CD14-positive monocyte (primary cell): ENCODE measurements at regions not wholly inside any gene's neighbourhood (a gene's known extent, or its start where the extent isn't known, plus 50 kb on each side); places are given as distances from the start of the nearest gene placed in this dataset.

Source experiments
- DNase-seq, 3 donors: peaks; one replicate each; pipeline ENCODE4 v3.0.0-alpha.2; 2011 to 2022
- H2AFZ ChIP-seq: 2 replicates; pipeline ENCODE4 v1.6.0; 2012; ENCODE audit warnings: mild to moderate bottlenecking, low read depth, low read length, inconsistent platforms; ENCODE audit not compliant: insufficient read depth, poor library complexity, severe bottlenecking
- H3K27ac ChIP-seq, 2 donors: 1 replicate in 1 of 2; 2 replicates in 1 of 2; pipeline ENCODE4 v1.5.1; 2012 to 2013; ENCODE audit warnings: low read length in 2 of 2, control low read depth in 1 of 2, inconsistent platforms in 1 of 2, low read depth in 1 of 2, mild to moderate bottlenecking in 1 of 2
- H3K27me3 ChIP-seq, 2 donors: one replicate each; pipeline versions ENCODE4 v1.6.0 to v1.6.1; 2011 to 2013; ENCODE audit warnings: low read length in 2 of 2; ENCODE audit not compliant: control insufficient read depth in 2 of 2, insufficient read depth in 2 of 2
- H3K36me3 ChIP-seq, 2 donors: replicated peaks in 1 of 2; 1 replicate in 1 of 2; 2 replicates in 1 of 2; pipeline versions ENCODE4 v1.5.1 to v1.6.1; 2012 to 2013; ENCODE audit warnings: low read length in 2 of 2, control low read depth in 1 of 2, inconsistent platforms in 1 of 2, mild to moderate bottlenecking in 1 of 2; ENCODE audit not compliant: insufficient read depth in 2 of 2, control insufficient read depth in 1 of 2
- H3K4me1 ChIP-seq, 2 donors: 1 replicate in 1 of 2; 2 replicates in 1 of 2; pipeline versions ENCODE4 v1.5.1 to v1.6.1; 2012 to 2013; ENCODE audit warnings: low read length in 2 of 2, control low read depth in 1 of 2, inconsistent platforms in 1 of 2, mild to moderate bottlenecking in 1 of 2, moderate library complexity in 1 of 2; ENCODE audit not compliant: insufficient read depth in 2 of 2, control insufficient read depth in 1 of 2
- H3K4me2 ChIP-seq: replicated peaks from 2 replicates; pipeline ENCODE3; 2012; ENCODE audit warnings: low read length, moderate library complexity, mild to moderate bottlenecking; ENCODE audit not compliant: poor library complexity, severe bottlenecking; ENCODE audit errors: extremely low read depth
- H3K4me3 ChIP-seq, 3 experiments: fragments of 200-600 bp in 1 of 3; sonication (generic) in 1 of 3; replicated peaks in 1 of 3; 1 replicate in 2 of 3; 2 replicates in 1 of 3; pipeline ENCODE4 v1.5.1; 2011 to 2013; ENCODE audit warnings: low read length in 3 of 3, mild to moderate bottlenecking in 3 of 3, control low read depth in 2 of 3, low read depth in 2 of 3, inconsistent platforms in 1 of 3, moderate library complexity in 1 of 3
- H3K79me2 ChIP-seq: 2 replicates; pipeline ENCODE4 v1.6.0; 2012; ENCODE audit warnings: mild to moderate bottlenecking, control low read depth, inconsistent platforms, low read length, moderate library complexity; ENCODE audit not compliant: insufficient read depth
- H3K9ac ChIP-seq: 2 replicates; pipeline ENCODE4 v1.6.0; 2017; ENCODE audit warnings: low read length, mild to moderate bottlenecking; ENCODE audit not compliant: insufficient read depth, poor library complexity, severe bottlenecking
- H3K9me3 ChIP-seq, 2 donors: replicated peaks in 1 of 2; 1 replicate in 1 of 2; 2 replicates in 1 of 2; pipeline versions ENCODE4 v1.5.1 to v1.6.1; 2012 to 2013; ENCODE audit warnings: low read length in 2 of 2, control low read depth in 1 of 2; ENCODE audit not compliant: control insufficient read depth in 1 of 2, insufficient read depth in 1 of 2
- H4K20me1 ChIP-seq: 2 replicates; pipeline ENCODE4 v1.6.0; 2012; ENCODE audit warnings: mild to moderate bottlenecking, low read length, control low read depth, moderate library complexity; ENCODE audit not compliant: insufficient read depth
- H3K27ac Mint-ChIP-seq, 7 donors: one replicate each; pipeline ENCODE4 v1.8.0; 2020; ENCODE audit warnings: mild to moderate bottlenecking in 7 of 7, mixed read lengths in 7 of 7, moderate library complexity in 6 of 7, inconsistent platforms in 2 of 7
- H3K27me3 Mint-ChIP-seq, 3 donors: one replicate each; pipeline ENCODE4 v1.8.0; 2021 to 2022; ENCODE audit warnings: low read depth in 3 of 3, mild to moderate bottlenecking in 3 of 3, mixed read lengths in 3 of 3, moderate library complexity in 3 of 3, inconsistent platforms in 1 of 3
- H3K36me3 Mint-ChIP-seq, 2 donors: one replicate each; pipeline ENCODE4 v1.8.0; 2020; ENCODE audit warnings: mixed read lengths in 2 of 2, inconsistent platforms in 1 of 2, mild to moderate bottlenecking in 1 of 2
- H3K4me1 Mint-ChIP-seq: one replicate; pipeline ENCODE4 v1.8.0; 2020; ENCODE audit warnings: mild to moderate bottlenecking, mixed read lengths
- H3K4me3 Mint-ChIP-seq, 2 donors: one replicate each; pipeline ENCODE4 v1.8.0; 2020; ENCODE audit warnings: mild to moderate bottlenecking in 2 of 2, mixed read lengths in 2 of 2, moderate library complexity in 1 of 2
- H3K9me3 Mint-ChIP-seq, 7 donors: one replicate each; pipeline ENCODE4 v1.8.0; 2020 to 2022; ENCODE audit warnings: mixed read lengths in 7 of 7, mild to moderate bottlenecking in 6 of 7, moderate library complexity in 6 of 7, inconsistent platforms in 2 of 7
- WGBS: methylation state at CpG from one replicate; pipeline ENCODE4 v1.1.5; 2013; ENCODE audit warnings: missing lambda C conversion rate; ENCODE audit not compliant: insufficient coverage; 5-methylcytosine and 5-hydroxymethylcytosine counted together
- intact Hi-C, 2 donors: fragments of 100-400 bp; cut with micrococcal nuclease; formaldehyde crosslinking; loops; one replicate each; pipeline versions ENCODE4 v1.15.0 to v1.15.1; 2023
- TF ChIP-seq, protein P1 (sequence below): fragments of 200-600 bp; IDR thresholded peaks from one replicate; pipeline ENCODE4 v1.8.0; 2022; ENCODE audit warnings: antibody characterized with exemption, mild to moderate bottlenecking

DNA sequence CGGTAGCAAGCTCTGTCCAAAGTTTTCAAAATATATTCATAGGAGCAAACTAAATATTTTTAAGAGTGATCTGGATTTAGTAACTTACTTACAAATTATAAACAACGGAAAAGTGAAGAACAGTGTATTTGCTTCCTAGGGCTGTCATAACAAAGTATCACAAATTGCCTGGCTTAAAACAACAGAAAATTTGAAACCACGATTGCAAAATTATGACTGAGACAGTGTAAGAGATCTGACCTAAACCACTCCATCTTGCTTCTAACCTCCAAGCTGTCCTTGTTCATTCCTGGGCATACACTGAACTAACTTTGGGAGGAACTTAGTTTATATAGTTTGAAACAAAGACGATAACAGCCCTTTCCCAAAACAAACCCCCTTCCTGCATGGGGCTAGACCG lies 202.0 kb upstream of the CDH6 start:
- H3K27ac ChIP-seq: no peak overlapping the region
- H3K4me3 ChIP-seq: no peak overlapping the region
- Mint-ChIP-seq H3K4me1 (no peaks in the 10 kb centered on the region), H3K4me3 (no peak overlapping the region), H3K9me3 (peaks cover 0 to 17% (median 2%) of the 10 kb centered on the region in 7 donors), H3K27me3 (no peaks in the 10 kb centered on the region), H3K36me3 (no peaks in the 10 kb centered on the region), H3K27ac (no peak overlapping the region)
- H4K20me1 ChIP-seq: no peaks in the 10 kb centered on the region
- H2AFZ ChIP-seq: no peak overlapping the region
- no peaks in the 10 kb centered on the region for H3K9me3 ChIP-seq
- no peak overlapping the region for H3K4me2 ChIP-seq
- no peaks in the 10 kb centered on the region for H3K36me3 ChIP-seq
- H3K27me3 ChIP-seq: no peaks in the 10 kb centered on the region
- no peak for DNase-seq
- no peaks in the 10 kb centered on the region for H3K79me2 ChIP-seq
- H3K4me1 ChIP-seq: no peaks in the 10 kb centered on the region
- 80% methylated on average over 1 of the region's 5 CpGs for WGBS
- TF ChIP-seq, protein P1, sequence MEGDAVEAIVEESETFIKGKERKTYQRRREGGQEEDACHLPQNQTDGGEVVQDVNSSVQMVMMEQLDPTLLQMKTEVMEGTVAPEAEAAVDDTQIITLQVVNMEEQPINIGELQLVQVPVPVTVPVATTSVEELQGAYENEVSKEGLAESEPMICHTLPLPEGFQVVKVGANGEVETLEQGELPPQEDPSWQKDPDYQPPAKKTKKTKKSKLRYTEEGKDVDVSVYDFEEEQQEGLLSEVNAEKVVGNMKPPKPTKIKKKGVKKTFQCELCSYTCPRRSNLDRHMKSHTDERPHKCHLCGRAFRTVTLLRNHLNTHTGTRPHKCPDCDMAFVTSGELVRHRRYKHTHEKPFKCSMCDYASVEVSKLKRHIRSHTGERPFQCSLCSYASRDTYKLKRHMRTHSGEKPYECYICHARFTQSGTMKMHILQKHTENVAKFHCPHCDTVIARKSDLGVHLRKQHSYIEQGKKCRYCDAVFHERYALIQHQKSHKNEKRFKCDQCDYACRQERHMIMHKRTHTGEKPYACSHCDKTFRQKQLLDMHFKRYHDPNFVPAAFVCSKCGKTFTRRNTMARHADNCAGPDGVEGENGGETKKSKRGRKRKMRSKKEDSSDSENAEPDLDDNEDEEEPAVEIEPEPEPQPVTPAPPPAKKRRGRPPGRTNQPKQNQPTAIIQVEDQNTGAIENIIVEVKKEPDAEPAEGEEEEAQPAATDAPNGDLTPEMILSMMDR: no peak
- no peak overlapping the region for H3K9ac ChIP-seq
- intact Hi-C loops: no loop called here

DNA sequence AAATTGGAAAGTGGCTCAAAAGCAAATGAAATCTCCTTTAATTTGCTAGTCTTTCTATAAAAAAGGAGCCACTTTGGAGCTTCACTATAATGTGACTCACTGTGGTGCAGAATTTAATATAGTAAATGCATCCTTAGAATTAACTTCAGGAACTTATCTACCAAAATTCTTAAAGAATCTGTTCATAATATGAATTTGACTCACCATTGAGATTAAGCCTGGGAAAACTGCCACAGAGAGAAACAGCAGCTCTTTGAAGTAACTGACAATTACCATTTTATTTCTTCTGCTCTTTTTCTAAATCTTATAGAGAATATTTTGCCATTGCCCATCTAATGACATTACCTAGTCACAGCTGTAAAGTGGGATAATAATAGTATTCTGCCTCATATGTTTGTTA lies 211.9 kb upstream of the CDH6 start:
- Mint-ChIP-seq H3K4me3 (no peak overlapping the region), H3K27ac (no peak overlapping the region), H3K4me1 (no peaks in the 10 kb centered on the region), H3K9me3 (peaks cover 0 to 3% (median 0%) of the 10 kb centered on the region in 7 donors), H3K27me3 (no peaks in the 10 kb centered on the region), H3K36me3 (no peaks in the 10 kb centered on the region)
- TF ChIP-seq, protein P1: no peak
- no peaks in the 10 kb centered on the region for H3K36me3 ChIP-seq
- intact Hi-C loops: no loop called here
- no peak overlapping the region for H3K27ac ChIP-seq
- H3K27me3 ChIP-seq: no peaks in the 10 kb centered on the region
- H3K4me1 ChIP-seq: no peaks in the 10 kb centered on the region
- no peaks in the 10 kb centered on the region for H3K79me2 ChIP-seq
- H4K20me1 ChIP-seq: no peaks in the 10 kb centered on the region
- H3K4me2 ChIP-seq: no peak overlapping the region
- DNase-seq: no peak
- no peak overlapping the region for H2AFZ ChIP-seq
- H3K4me3 ChIP-seq: no peak overlapping the region
- H3K9ac ChIP-seq: no peak overlapping the region
- H3K9me3 ChIP-seq: no peaks in the 10 kb centered on the region
